ENCODE measurements at regions not wholly inside any gene's neighbourhood (a gene's known extent, or its start where the extent isn't known, plus 50 kb on each side); places are given as distances from the start of the nearest gene placed in this dataset.

- no peak for TF ChIP-seq CTCF (IDR thresholded peaks at IDR 0.05; ENCODE audit: low read depth, low read length)
- DNase-seq (ENCODE audit: low read depth in 2 of 2), result no peak
- H3K4me3 ChIP-seq (replicated peaks in 1 of 2; ENCODE audit: low read depth in 2 of 2, low read length in 2 of 2), result no peak overlapping the region
These were observed 99.8 kb downstream of the ARRDC3 start for GRCh38 chr5:91283326-91283725.

- no peak for DNase-seq (ENCODE audit: low read depth in 2 of 2)
- H3K4me3 ChIP-seq (replicated peaks in 1 of 2; ENCODE audit: low read depth in 2 of 2, low read length in 2 of 2), result no peak overlapping the region
- no peak for TF ChIP-seq CTCF (IDR thresholded peaks at IDR 0.05; ENCODE audit: low read depth, low read length)
These were observed 100.9 kb downstream of the ARRDC3 start for GRCh38 chr5:91282210-91282609.

- peak; percentile 88 to 91 for DNase-seq (ENCODE audit: low read depth in 2 of 2)
- no peak for TF ChIP-seq CTCF (IDR thresholded peaks at IDR 0.05; ENCODE audit: low read depth, low read length)
- no peak overlapping the region for H3K4me3 ChIP-seq (replicated peaks in 1 of 2; ENCODE audit: low read depth in 2 of 2, low read length in 2 of 2)
These were observed 101.7 kb downstream of the ARRDC3 start for GRCh38 chr5:91281401-91281800.

- TF ChIP-seq CTCF (IDR thresholded peaks at IDR 0.05; ENCODE audit: low read depth, low read length), result no peak
- H3K4me3 ChIP-seq (replicated peaks in 1 of 2; ENCODE audit: low read depth in 2 of 2, low read length in 2 of 2), result peak overlapping the region; percentile 46 to 48
- peak; percentile 98 to 99 for DNase-seq (ENCODE audit: low read depth in 2 of 2)
These were observed 102.5 kb downstream of the ARRDC3 start for GRCh38 chr5:91280362-91281269.

GRCh38 chr5:91277840-91278239, 105.3 kb downstream of the ARRDC3 start:
- TF ChIP-seq CTCF (IDR thresholded peaks at IDR 0.05; ENCODE audit: low read depth, low read length), result no peak

GRCh38 chr5:91277093-91277626, 106.0 kb downstream of the ARRDC3 start:
- peak in 1 of 2 donors; percentile 31 for DNase-seq (ENCODE audit: low read depth in 2 of 2)
- H3K4me3 ChIP-seq (replicated peaks in 1 of 2; ENCODE audit: low read depth in 2 of 2, low read length in 2 of 2), result no peak overlapping the region
- no peak for TF ChIP-seq CTCF (IDR thresholded peaks at IDR 0.05; ENCODE audit: low read depth, low read length)

More at GRCh38 chr5:91277840-91278239, 105.3 kb downstream of the ARRDC3 start:
- no peak for DNase-seq (ENCODE audit: low read depth in 2 of 2)
- no peak overlapping the region for H3K4me3 ChIP-seq (replicated peaks in 1 of 2; ENCODE audit: low read depth in 2 of 2, low read length in 2 of 2)

All from cardiac fibroblast (primary cell).